CD4-positive, alpha-beta T cell treated with Interleukin-2 at 100 ng/mL for 4 hours (primary cell): ENCODE measurements at regions not wholly inside any gene's neighbourhood (a gene's known extent, or its start where the extent isn't known, plus 50 kb on each side); places are given as distances from the start of the nearest gene placed in this dataset.
"Not testable (repeated sequence)": the region's sequence is repeated elsewhere in the genome, so short reads cannot be mapped to it uniquely, and the experiment has no call there.

Experiments used
- DNase-seq: peaks from one replicate; pipeline ENCODE4 v3.0.0-alpha.2; 2020; ENCODE audit warnings: low spot score

GRCh38 chr10:124324451-124324850 lies 94.3 kb downstream of the OAT start:
- no peak for DNase-seq

GRCh38 chr10:124323806-124324205 lies 94.9 kb downstream of the OAT start:
- no peak for DNase-seq

GRCh38 chr10:124323111-124323725 lies 95.5 kb downstream of the OAT start:
- DNase-seq, result no peak

GRCh38 chr10:124322191-124322980 lies 96.3 kb downstream of the OAT start:
- DNase-seq, result no peak

- no peak for DNase-seq
These were observed 97.2 kb downstream of the OAT start for GRCh38 chr10:124321433-124322089.

GRCh38 chr10:124320778-124321432 lies 97.8 kb downstream of the OAT start:
- DNase-seq, result no peak

GRCh38 chr10:124319926-124320391 lies 98.8 kb downstream of the OAT start:
- DNase-seq, result no peak

- DNase-seq, result not testable (repeated sequence)
These were observed 99.2 kb downstream of the OAT start for GRCh38 chr10:124319520-124319919.

- DNase-seq, result no peak
These were observed 99.9 kb downstream of the OAT start for GRCh38 chr10:124318811-124319210.

- DNase-seq, result no peak
These were observed 100.6 kb downstream of the OAT start for GRCh38 chr10:124318076-124318475.

- no peak for DNase-seq
These were observed 102.4 kb downstream of the OAT start for GRCh38 chr10:124316326-124316725.

GRCh38 chr10:124315591-124316270 lies 103.0 kb downstream of the OAT start:
- no peak for DNase-seq

- no peak for DNase-seq
These were observed 105.3 kb downstream of the OAT start for GRCh38 chr10:124313374-124313773.

- no peak for DNase-seq
These were observed 109.9 kb downstream of the OAT start for GRCh38 chr10:124308811-124309210.

- no peak for DNase-seq
These were observed 110.6 kb downstream of the OAT start for GRCh38 chr10:124308056-124308645.

GRCh38 chr10:124307591-124307990 lies 111.1 kb downstream of the OAT start:
- DNase-seq, result no peak

GRCh38 chr10:124306922-124307371 lies 111.8 kb downstream of the OAT start:
- no peak for DNase-seq

GRCh38 chr10:124306520-124306919 lies 112.2 kb downstream of the OAT start:
- no peak for DNase-seq

GRCh38 chr10:124305984-124306383 lies 112.7 kb downstream of the OAT start:
- no peak for DNase-seq

- no peak for DNase-seq
These were observed 113.6 kb downstream of the OAT start for GRCh38 chr10:124305131-124305530.

- DNase-seq, result no peak
These were observed 114.9 kb downstream of the OAT start for GRCh38 chr10:124303662-124304418.
